AG08395 (cell line): ENCODE measurements at regions not wholly inside any gene's neighbourhood (a gene's known extent, or its start where the extent isn't known, plus 50 kb on each side); places are given as distances from the start of the nearest gene placed in this dataset.
"Not testable (repeated sequence)": the region's sequence is repeated elsewhere in the genome, so short reads cannot be mapped to it uniquely, and the experiment has no call there.

Experiments used
- DNase-seq: peaks from one replicate; pipeline ENCODE4 v3.0.0; 2012; ENCODE audit warnings: mixed read lengths, low spot score

- no peak for DNase-seq
Observed at GRCh38 chr10:111265341-111265740, 188.5 kb downstream of the ADRA2A start.

DNA sequence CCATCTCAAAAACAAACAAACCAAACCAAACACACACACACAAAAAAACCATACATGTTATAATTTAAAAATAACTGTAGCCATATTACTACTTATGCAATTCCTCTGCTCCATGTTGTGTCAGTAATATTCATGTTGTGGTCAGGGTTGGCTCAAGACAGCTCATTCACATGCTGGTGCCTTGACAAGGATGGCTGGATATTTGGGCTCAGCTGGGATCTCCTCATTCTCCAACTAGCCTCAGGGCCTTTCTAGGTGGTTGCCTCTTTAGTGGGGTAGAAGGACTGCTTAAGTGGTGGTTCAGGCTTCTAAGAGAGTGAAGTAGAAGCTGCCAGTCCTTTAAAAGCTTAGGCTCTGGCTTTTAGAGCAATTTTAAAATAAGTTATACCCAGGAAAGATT lies 189.3 kb downstream of the ADRA2A start:
- no peak for DNase-seq

DNA sequence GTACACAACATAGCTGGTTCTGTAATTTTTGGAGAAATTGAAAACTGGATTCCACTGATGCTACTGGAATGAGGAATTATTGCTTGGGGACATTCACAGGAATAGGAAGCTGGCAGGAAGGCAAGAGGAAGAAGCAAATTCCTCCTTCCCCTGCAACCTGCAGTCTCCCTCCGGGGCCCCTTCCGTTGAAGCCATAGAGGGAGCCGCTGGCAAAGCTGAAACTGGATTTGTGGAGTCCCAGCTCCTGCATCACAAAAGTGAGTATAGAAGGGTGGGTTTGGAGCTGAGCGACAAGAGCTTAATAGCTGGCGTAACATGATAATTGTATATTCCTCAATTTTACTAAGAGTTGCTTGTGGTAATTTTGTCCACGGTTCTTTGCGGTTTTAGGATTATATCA lies 190.8 kb downstream of the ADRA2A start:
- no peak for DNase-seq

- DNase-seq, result no peak
Observed at GRCh38 chr10:111273235-111273634, 196.4 kb downstream of the ADRA2A start.

DNA sequence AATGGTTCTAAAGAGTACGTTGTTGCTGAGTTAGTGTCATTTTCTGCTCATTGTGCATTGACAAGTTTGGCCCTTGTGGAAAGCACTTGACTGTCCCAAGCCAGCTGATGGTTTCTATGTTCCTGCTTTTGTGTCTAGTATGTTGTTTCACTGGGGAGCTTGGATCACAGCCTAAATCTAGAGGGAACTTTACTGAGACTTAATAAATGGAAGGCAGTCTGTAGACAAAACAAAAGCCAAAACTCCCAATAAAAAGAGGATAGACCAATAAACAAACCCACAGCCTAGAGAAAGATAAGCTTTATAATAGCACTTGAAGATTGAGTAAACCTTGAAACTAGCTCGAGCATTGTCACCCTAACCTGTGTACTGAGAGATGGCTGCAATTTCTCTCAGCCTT lies 196.8 kb downstream of the ADRA2A start:
- DNase-seq, result no peak

DNA sequence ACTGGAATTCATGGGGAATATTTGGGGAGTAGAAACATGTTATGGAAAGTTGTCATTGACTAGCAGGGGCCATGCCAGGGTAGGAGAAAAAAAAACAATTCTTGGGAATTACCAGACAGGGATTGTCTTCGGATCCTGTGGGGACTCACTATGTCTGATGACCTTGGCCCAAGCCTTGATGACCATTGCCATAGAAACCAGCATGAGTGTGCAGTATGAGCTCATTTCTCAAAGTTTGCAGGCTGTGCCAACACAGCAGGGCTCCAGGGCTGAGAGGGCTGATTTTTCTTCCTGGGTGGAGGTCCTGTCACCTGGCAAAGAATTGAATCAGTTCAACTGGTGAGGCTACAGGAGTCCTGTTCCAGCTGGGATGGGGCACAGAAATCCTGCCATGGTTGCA lies 198.3 kb downstream of the ADRA2A start:
- DNase-seq, result peak; percentile 45

DNA sequence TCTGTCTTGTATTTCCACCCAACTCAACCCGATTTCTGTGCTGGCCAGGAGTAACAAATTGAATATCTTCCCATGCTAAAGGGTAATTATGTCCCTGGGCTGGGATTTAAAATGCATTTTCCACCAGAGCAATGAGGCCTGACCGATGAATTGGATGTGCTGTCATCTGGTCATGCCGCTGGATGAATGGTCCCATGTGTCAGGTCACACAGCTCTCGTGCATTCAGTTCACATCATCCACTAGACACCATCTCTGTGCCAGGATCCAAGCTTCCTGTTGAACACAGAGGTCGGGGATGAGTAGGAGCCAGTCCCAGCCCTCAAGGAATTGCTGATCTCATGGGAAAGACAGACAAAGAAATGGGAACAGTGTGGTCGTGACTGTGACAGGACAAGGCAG lies 200.8 kb downstream of the ADRA2A start:
- DNase-seq, result no peak

- no peak for DNase-seq
Observed at GRCh38 chr10:111278266-111278665, 201.4 kb downstream of the ADRA2A start.

- peak; percentile 47 for DNase-seq
Observed at GRCh38 chr10:111281516-111281915, 204.7 kb downstream of the ADRA2A start.

DNA sequence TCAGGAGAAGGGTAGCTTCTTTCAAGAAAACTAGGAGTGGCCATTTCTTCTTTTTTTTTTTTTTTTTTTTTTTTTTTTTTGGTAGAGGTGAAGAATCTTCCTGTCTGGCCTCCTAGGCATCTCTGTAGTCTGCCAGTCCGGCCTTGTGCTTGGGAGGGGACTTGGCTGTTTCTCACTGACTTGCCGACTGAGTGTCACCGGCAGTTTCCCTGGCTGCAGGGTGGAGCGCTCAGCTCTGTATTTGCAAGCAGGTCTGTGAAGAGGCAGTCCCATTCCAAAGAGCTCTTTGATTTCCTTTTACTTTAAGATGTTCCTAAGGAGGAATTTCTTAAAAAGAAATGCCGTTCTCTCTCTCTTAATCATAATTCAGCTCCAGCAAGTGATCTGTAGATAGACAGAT lies 212.6 kb downstream of the ADRA2A start:
- no peak for DNase-seq

DNA sequence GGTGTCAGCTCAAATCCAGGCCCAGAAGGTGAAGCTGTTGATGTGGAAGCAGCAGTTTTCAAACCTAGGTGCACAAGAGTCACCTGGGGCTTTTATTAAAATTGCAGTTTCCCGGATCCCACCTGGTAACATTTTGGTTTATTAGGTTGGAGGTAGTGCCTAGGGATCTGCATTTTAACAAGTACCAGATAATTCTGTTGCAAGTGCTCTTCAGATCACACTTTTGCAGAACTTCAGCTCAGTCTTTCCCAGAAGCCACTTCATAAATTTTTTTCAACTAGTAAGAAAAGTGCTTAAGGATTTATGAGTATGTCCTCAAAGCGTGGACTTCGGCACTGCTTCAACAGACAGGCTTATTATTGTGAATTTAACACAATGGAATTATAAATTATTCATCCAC lies 213.8 kb downstream of the ADRA2A start:
- DNase-seq, result no peak

GRCh38 chr10:111295788-111296187 lies 219.0 kb downstream of the ADRA2A start:
- peak; percentile 39 for DNase-seq

GRCh38 chr10:111297351-111297848 lies 220.6 kb downstream of the ADRA2A start:
- DNase-seq, result peak; percentile 82

DNA sequence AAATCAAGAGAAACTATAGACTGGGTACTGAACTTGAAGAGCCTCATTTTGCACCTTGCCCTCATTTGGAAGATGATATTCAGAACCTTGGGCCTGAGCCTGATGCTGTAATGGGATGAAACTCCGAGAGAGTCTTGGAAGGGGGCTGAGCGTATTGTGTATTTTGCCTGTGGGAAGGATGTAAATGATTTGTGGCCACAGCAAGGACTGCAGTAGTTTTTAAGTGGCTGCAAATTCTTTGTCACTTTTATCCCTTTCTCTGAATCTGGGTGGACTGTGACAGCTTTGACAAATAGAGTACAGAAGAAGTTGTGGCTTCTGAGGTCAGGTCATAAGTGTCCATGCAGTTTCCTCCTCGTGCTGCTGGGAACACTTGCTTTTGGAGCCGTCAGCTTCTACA lies 221.2 kb downstream of the ADRA2A start:
- DNase-seq, result no peak

DNA sequence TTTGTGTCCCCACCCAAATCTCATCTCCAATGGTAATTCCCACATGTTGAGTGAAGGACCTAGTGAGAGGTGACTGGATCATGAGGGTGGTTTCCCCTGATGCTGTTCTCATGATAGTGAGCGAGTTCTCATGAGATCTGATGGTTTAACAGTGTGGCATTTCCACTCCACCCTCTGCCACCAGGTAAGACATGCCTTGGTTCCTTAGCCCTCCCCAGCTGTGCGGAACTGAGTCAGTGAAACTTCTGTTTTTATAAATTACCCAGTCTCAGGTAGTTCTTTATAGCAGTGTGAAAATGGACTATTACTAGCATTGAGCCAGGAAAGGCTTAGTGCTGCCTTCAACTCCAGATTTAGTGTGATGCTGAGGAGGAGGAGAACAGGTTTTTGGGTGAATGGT lies 222.2 kb downstream of the ADRA2A start:
- DNase-seq, result no peak

- DNase-seq, result no peak
Observed at GRCh38 chr10:111303887-111304286, 227.1 kb downstream of the ADRA2A start.

DNA sequence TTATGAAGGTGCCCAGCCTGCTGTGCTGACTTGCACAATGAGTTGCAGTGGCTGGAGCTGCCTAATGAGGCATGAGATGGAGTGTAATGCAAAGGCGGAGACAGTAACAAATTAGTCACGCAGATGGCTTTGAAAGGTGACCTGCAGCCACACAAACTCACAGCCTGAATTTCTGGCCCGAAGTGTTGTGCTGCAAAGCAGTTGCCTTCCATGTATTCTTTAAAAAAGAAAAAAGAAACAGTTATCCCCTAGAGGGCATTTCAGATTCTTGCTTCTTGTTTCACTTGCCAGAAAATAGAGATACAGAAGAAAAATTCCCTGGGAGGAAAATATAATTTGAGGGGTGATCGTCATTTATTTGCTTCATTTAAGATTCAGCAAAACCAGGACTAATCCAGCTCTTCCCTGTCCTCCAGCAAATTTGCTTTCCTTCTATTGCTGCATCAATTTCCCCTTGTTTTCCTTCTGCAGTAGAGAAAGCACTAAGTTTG lies 239.9 kb downstream of the ADRA2A start:
- no peak for DNase-seq

- DNase-seq, result peak; percentile 40
Observed at GRCh38 chr10:111319866-111320265, 243.0 kb downstream of the ADRA2A start.

GRCh38 chr10:111323389-111323966 lies 246.6 kb downstream of the ADRA2A start:
- DNase-seq, result peak; percentile 14

GRCh38 chr10:111332174-111332573 lies 255.3 kb downstream of the ADRA2A start:
- DNase-seq, result not testable (repeated sequence)

GRCh38 chr10:111335826-111336225 lies 259.0 kb downstream of the ADRA2A start:
- DNase-seq, result no peak

- no peak for DNase-seq
Observed at GRCh38 chr10:111338035-111338434, 261.2 kb downstream of the ADRA2A start.

- DNase-seq, result no peak
Observed at GRCh38 chr10:111338805-111339204, 262.0 kb downstream of the ADRA2A start.

DNA sequence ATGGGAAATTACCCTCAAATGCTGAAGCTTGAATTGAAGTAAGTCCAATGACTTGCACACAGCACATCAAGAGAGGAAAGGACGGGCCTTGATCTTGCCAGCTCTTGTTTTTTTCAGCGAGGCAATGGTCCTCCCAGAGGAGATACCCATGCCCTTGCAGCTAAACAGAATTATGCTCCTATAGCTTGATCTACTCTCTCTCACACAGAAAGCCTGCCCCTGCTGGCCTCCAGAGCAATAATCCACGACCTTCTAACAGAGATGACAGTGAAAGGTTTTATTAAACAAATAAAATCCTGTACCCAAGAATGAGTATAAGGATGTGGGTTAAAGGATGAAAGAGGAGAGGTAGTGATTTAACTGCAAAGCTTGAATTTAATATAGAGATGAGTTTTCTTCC lies 268.0 kb downstream of the ADRA2A start:
- peak; percentile 18 for DNase-seq
